IMR-90 (cell line): ENCODE measurements at regions not wholly inside any gene's neighbourhood (a gene's known extent, or its start where the extent isn't known, plus 50 kb on each side); places are given as distances from the start of the nearest gene placed in this dataset.

Experiments used
- BHLHE40 ChIP-seq: fragments of 150-350 bp; IDR thresholded peaks from 2 replicates; pipeline ENCODE4 v1.6.1; 2016; ENCODE audit warnings: mild to moderate bottlenecking, low read depth, low read length
- CEBPB ChIP-seq: IDR thresholded peaks from 2 replicates; pipeline ENCODE4 v1.6.1; 2012; ENCODE audit warnings: low read depth, low read length, improper control_type of control experiment
- MXI1 ChIP-seq: IDR thresholded peaks from 2 replicates; pipeline ENCODE4 v1.6.1; 2012; ENCODE audit warnings: low read depth, mild to moderate bottlenecking, low read length, moderate library complexity, borderline replicate concordance
- POLR2A ChIP-seq: IDR thresholded peaks from 2 replicates; pipeline ENCODE4 v1.6.1; 2012; ENCODE audit warnings: mild to moderate bottlenecking, low read depth, low read length
- RFX5 ChIP-seq: IDR thresholded peaks from 2 replicates; pipeline ENCODE4 v1.8.0; 2012; ENCODE audit warnings: low read depth, mild to moderate bottlenecking, low read length, moderate library complexity
- TF ChIP-seq, protein P1 (sequence below): conservative IDR thresholded peaks from 2 replicates; pipeline ENCODE4 v1.5.1; 2012; ENCODE audit warnings: mild to moderate bottlenecking, low read depth, low read length, improper control_type of control experiment
- TF ChIP-seq, protein P2 (sequence below): fragments of 150-350 bp; IDR thresholded peaks from 2 replicates; pipeline ENCODE4 v1.6.1; 2016; ENCODE audit warnings: low read depth, mild to moderate bottlenecking, low read length, moderate library complexity, borderline replicate concordance

DNA sequence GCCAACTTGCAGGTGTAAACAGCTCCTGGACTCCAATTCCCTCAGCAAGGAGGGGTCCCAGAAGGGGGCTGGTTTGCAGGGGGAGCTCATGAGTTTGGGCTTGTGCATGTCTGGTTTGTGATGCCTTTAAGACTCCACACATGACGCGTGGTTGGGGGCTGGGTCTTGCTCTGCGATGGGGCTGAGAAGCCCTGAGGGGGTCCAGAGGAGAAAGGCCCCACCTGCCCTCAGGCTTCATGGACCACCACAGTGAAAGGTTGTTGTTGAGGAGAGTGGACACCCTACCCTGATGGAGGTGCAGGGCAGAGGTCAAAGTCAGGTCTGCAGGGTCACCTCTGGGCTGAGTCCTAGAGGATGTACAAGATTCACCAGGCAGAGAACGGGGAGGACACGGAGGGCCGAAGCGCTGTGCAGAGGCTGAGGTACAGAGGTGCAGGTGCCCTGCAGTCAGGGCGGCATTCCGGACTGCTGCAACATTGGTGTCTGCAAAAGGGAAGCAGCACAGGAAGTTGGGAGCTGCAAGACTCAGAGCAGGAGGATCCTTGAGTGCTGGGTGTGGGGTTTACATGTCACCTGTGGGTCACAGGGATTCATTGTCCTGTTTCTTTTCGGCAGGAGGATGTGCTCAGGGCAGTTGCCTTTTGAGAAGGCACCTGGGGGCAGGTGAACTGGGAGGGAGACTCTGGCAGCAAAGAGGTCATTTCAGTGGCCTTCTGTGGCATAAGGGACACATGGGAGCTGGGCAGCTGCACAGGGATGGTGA is 399.4 kb downstream of the PTPRU start:
- TF ChIP-seq, protein P1, sequence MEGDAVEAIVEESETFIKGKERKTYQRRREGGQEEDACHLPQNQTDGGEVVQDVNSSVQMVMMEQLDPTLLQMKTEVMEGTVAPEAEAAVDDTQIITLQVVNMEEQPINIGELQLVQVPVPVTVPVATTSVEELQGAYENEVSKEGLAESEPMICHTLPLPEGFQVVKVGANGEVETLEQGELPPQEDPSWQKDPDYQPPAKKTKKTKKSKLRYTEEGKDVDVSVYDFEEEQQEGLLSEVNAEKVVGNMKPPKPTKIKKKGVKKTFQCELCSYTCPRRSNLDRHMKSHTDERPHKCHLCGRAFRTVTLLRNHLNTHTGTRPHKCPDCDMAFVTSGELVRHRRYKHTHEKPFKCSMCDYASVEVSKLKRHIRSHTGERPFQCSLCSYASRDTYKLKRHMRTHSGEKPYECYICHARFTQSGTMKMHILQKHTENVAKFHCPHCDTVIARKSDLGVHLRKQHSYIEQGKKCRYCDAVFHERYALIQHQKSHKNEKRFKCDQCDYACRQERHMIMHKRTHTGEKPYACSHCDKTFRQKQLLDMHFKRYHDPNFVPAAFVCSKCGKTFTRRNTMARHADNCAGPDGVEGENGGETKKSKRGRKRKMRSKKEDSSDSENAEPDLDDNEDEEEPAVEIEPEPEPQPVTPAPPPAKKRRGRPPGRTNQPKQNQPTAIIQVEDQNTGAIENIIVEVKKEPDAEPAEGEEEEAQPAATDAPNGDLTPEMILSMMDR = no peak
- TF ChIP-seq CEBPB (no peak), POLR2A (no peak), RFX5 (no peak), BHLHE40 (no peak), MXI1 (no peak)
- TF ChIP-seq, protein P2, sequence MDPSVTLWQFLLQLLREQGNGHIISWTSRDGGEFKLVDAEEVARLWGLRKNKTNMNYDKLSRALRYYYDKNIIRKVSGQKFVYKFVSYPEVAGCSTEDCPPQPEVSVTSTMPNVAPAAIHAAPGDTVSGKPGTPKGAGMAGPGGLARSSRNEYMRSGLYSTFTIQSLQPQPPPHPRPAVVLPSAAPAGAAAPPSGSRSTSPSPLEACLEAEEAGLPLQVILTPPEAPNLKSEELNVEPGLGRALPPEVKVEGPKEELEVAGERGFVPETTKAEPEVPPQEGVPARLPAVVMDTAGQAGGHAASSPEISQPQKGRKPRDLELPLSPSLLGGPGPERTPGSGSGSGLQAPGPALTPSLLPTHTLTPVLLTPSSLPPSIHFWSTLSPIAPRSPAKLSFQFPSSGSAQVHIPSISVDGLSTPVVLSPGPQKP = no peak
